OCI-LY3 (cell line): ENCODE measurements at regions not wholly inside any gene's neighbourhood (a gene's known extent, or its start where the extent isn't known, plus 50 kb on each side); places are given as distances from the start of the nearest gene placed in this dataset.

Source experiments
- H2AFZ ChIP-seq: fragments of 200-600, 300-600 bp; shearing (Covaris generic); 2 replicates; pipeline ENCODE4 v1.6.0; 2014; ENCODE audit warnings: antibody characterized with exemption, low read depth, low read length
- H3K27ac ChIP-seq: fragments of 200-600, 300-600 bp; sonication (generic); 2 replicates; pipeline ENCODE4 v1.5.1; 2014; ENCODE audit warnings: mild to moderate bottlenecking, low read length, moderate library complexity, mixed read lengths
- H3K27me3 ChIP-seq: fragments of 200-600, 300-600 bp; sonication (generic); 2 replicates; pipeline ENCODE4 v1.6.1; 2014; ENCODE audit warnings: low read depth, low read length, mixed read lengths
- H3K36me3 ChIP-seq: fragments of 200-600, 300-600 bp; sonication (generic); replicated peaks from 2 replicates; pipeline ENCODE3; 2014; ENCODE audit warnings: low read depth, low read length, mixed read lengths
- H3K4me1 ChIP-seq: fragments of 300-600, 200-600 bp; sonication (generic); 2 replicates; pipeline ENCODE4 v1.6.1; 2014; ENCODE audit warnings: low read length, mixed read lengths
- H3K4me2 ChIP-seq: fragments of 200-600, 300-600 bp; sonication (generic); 2 replicates; pipeline ENCODE4 v1.6.1; 2014; ENCODE audit warnings: low read length, mixed read lengths
- H3K4me3 ChIP-seq: fragments of 300-600, 200-600 bp; sonication (generic); 2 replicates; pipeline ENCODE4 v1.5.1; 2014; ENCODE audit warnings: antibody characterized with exemption, mild to moderate bottlenecking, low read length, moderate library complexity
- H3K79me2 ChIP-seq: fragments of 300-600, 200-600 bp; shearing (Covaris generic); 2 replicates; pipeline ENCODE4 v1.6.1; 2014; ENCODE audit warnings: mild to moderate bottlenecking, low read length, mixed read lengths
- H3K9ac ChIP-seq: fragments of 300-600, 200-600 bp; shearing (Covaris generic); 2 replicates; pipeline ENCODE4 v1.6.0; 2014; ENCODE audit warnings: mild to moderate bottlenecking, low read length, moderate library complexity
- H3K9me3 ChIP-seq: fragments of 200-600, 300-600 bp; shearing (Covaris generic); 2 replicates; pipeline ENCODE4 v1.6.1; 2014; ENCODE audit warnings: low read length, mixed read lengths; ENCODE audit not compliant: insufficient read depth
- H4K20me1 ChIP-seq: fragments of 200-600, 300-600 bp; sonication (generic); 2 replicates; pipeline ENCODE4 v1.6.1; 2016; ENCODE audit warnings: low read length, mixed read lengths; ENCODE audit not compliant: insufficient read depth
- CTCF ChIP-seq: fragments of 200-600, 300-600 bp; sonication (generic); IDR thresholded peaks from 2 replicates; pipeline ENCODE4 v1.5.1; 2014; ENCODE audit warnings: antibody characterized with exemption, low read length, low read depth
- EZH2phosphoT487 ChIP-seq: fragments of 200-600 bp; shearing (Covaris generic); IDR thresholded peaks from 2 replicates; pipeline ENCODE4 v1.6.1; 2018; ENCODE audit warnings: antibody characterized with exemption, mixed run types, low read depth

DNA sequence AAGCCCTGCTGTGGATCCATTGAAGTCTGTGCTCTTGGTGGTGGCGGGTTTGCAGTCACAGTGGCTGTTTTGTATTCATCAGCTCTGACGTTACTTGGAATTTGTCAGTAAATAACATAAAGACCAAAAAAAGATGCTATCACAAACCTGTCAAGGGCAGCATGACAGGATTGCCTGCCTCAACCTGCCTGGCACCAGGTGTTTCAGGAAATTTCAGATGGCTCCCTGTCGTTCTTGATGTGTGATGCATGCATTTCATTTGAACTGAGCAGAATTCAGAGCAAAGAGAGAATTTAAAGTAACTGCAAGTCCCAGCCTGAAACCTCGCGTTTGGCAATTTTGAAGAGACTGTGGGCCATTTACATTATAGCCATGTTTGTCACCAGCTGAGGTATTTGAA lies 50.3 kb upstream of the EPC2 start:
- H2AFZ ChIP-seq: no peak overlapping the region
- TF ChIP-seq EZH2phosphoT487 (no peak), CTCF (no peak)

More for the DNA sequence above, 50.3 kb upstream of the EPC2 start:
- no peak overlapping the region for H3K27ac ChIP-seq
- H4K20me1 ChIP-seq: no peaks in the 10 kb centered on the region
- H3K9ac ChIP-seq: no peak overlapping the region
- H3K79me2 ChIP-seq: no peaks in the 10 kb centered on the region
- H3K4me1 ChIP-seq: peaks cover 8% of the 10 kb centered on the region
- no peak overlapping the region for H3K4me2 ChIP-seq
- no peaks in the 10 kb centered on the region for H3K36me3 ChIP-seq
- no peaks in the 10 kb centered on the region for H3K9me3 ChIP-seq
- no peak overlapping the region for H3K4me3 ChIP-seq
- peaks cover 5% of the 10 kb centered on the region for H3K27me3 ChIP-seq
